ENCODE measurements at regions not wholly inside any gene's neighbourhood (a gene's known extent, or its start where the extent isn't known, plus 50 kb on each side); places are given as distances from the start of the nearest gene placed in this dataset.

- TF ChIP-seq CTCF (conservative IDR thresholded peaks at IDR 0.05; ENCODE audit: low read depth in 2 of 2) = no peak
- no peak for TF ChIP-seq POLR2AphosphoS5 (IDR thresholded peaks at IDR 0.05; ENCODE audit: low read depth)
- TF ChIP-seq ZNF331 (CRISPR knock-in tag; IDR thresholded peaks at IDR 0.05; ENCODE audit: low read depth) = no peak
These were observed 320.4 kb downstream of the GLRX3 start for GRCh38 chr10:130456616-130457015.

Data from GM23338 (cell line).